ENCODE measurements at regions not wholly inside any gene's neighbourhood (a gene's known extent, or its start where the extent isn't known, plus 50 kb on each side); places are given as distances from the start of the nearest gene placed in this dataset.

DNA sequence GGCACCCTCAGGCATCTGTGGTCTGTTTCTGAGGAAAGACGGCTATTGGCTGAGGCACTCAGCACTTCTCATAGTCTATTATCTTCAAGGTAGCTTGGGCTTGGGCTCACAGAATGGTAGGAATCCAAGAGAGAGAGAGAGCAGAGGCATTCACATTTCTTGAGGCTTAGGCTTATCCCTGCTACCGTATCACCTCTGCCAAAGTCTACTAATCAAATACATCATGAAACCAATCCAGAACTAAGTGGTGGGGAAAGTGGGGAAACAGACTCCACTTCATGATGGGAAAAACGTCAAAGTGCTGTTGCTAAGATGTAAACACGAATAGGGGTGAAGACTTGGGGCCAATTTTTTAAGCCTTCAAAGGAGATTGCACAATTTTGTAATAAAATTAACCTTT is 271.1 kb upstream of the SEMA3D start:
- no peak for ATAC-seq
- no peaks in the 10 kb centered on the region for H3K36me3 ChIP-seq
- H3K4me1 ChIP-seq: no peaks in the 10 kb centered on the region
- no peaks in the 10 kb centered on the region for H3K27me3 ChIP-seq
- no peak for DNase-seq
- intact Hi-C loops (cut with DNase I): no loop called here
- TF ChIP-seq POLR2A (IDR thresholded peaks at IDR 0.05): no peak
- TF ChIP-seq, protein P1, sequence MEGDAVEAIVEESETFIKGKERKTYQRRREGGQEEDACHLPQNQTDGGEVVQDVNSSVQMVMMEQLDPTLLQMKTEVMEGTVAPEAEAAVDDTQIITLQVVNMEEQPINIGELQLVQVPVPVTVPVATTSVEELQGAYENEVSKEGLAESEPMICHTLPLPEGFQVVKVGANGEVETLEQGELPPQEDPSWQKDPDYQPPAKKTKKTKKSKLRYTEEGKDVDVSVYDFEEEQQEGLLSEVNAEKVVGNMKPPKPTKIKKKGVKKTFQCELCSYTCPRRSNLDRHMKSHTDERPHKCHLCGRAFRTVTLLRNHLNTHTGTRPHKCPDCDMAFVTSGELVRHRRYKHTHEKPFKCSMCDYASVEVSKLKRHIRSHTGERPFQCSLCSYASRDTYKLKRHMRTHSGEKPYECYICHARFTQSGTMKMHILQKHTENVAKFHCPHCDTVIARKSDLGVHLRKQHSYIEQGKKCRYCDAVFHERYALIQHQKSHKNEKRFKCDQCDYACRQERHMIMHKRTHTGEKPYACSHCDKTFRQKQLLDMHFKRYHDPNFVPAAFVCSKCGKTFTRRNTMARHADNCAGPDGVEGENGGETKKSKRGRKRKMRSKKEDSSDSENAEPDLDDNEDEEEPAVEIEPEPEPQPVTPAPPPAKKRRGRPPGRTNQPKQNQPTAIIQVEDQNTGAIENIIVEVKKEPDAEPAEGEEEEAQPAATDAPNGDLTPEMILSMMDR (IDR thresholded peaks at IDR 0.05): no peak
- WGBS, 4 donors: 54 to 67% (median 61%) methylated on average over 4 of the region's 4 CpGs
- H3K9me3 ChIP-seq: no peaks in the 10 kb centered on the region
- no peak overlapping the region for H3K27ac ChIP-seq
- H3K4me3 ChIP-seq: no peak overlapping the region

DNA sequence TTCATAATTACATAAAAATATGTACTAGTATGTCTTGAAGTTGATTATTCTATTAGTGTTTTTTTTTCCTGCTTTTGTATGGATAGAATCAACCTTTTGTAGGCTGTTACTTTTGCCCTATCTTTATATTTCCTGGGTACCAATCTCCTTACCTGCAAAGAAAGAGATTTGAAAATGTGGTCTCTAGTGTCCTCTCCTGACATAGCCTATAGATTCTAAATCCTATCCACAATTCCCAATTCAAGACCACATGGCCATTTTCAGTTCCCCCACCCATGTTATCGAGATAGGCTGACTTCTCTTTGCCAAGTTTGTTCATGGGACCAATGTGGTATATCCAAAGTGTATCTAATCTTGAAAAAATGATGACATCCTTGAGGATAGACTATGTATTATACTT is 269.4 kb upstream of the SEMA3D start:
- H3K27me3 ChIP-seq: no peaks in the 10 kb centered on the region
- WGBS, 4 donors: 73 to 91% (median 82%) methylated on average over 1 of the region's 1 CpG
- ATAC-seq (no peak), DNase-seq (no peak)
- H3K27ac ChIP-seq: no peak overlapping the region
- TF ChIP-seq, protein P1 (IDR thresholded peaks at IDR 0.05): no peak
- TF ChIP-seq POLR2A (IDR thresholded peaks at IDR 0.05): no peak
- no peaks in the 10 kb centered on the region for H3K9me3 ChIP-seq
- intact Hi-C loops (cut with DNase I): no loop called here
- no peak overlapping the region for H3K4me3 ChIP-seq
- no peaks in the 10 kb centered on the region for H3K36me3 ChIP-seq
- H3K4me1 ChIP-seq: no peaks in the 10 kb centered on the region

DNA sequence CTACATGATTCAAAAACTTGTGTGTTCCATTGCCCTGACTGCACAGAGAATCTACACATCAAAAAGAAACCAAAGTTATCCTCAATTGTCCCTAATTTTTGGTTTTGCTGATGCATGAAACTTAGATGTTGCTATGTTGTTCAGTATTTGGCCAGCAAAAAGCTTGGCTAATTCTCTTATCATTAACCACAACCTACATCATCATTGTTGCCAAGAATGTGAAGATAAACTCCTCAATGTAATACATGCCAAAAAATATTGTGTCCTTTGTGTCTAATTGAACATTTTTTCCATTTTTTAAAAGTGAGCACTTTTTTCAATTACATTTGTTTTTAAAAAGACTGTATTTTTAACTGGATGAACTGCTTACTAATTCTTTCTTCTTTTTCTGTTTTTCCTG is 268.0 kb upstream of the SEMA3D start:
- Histone ChIP-seq H3K36me3 (no peaks in the 10 kb centered on the region), H3K4me3 (no peak overlapping the region), H3K9me3 (no peaks in the 10 kb centered on the region), H3K4me1 (no peaks in the 10 kb centered on the region), H3K27me3 (no peaks in the 10 kb centered on the region), H3K27ac (no peak overlapping the region)
- intact Hi-C loops (cut with DNase I): no loop called here
- DNase-seq: no peak
- ATAC-seq: no peak
- TF ChIP-seq POLR2A (IDR thresholded peaks at IDR 0.05): no peak
- TF ChIP-seq, protein P1 (IDR thresholded peaks at IDR 0.05): no peak

DNA sequence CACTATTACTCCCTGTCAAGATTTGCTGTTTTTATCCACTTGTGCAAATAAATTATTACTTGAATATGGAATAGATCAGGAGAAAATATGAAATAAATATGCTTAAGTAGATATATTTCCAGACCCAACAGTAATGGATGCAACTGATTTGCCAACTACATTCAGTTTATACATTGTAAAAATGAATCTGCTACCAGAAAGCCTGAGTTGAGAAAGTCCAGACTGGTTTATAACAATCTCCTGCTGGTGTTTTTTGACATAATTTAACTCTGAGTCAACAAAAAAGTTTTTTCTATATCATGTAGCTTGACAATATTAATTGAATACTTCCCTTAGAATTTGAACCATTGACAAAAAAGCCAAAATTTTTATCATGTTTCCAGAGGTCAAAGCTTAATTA is 265.8 kb upstream of the SEMA3D start:
- ATAC-seq: no peak
- TF ChIP-seq, protein P1 (IDR thresholded peaks at IDR 0.05): no peak
- TF ChIP-seq POLR2A (IDR thresholded peaks at IDR 0.05): no peak
- DNase-seq: no peak
- no peaks in the 10 kb centered on the region for H3K4me1 ChIP-seq
- no peaks in the 10 kb centered on the region for H3K36me3 ChIP-seq
- H3K4me3 ChIP-seq: no peak overlapping the region
- H3K27ac ChIP-seq: no peak overlapping the region
- intact Hi-C loops (cut with DNase I): no loop called here
- H3K9me3 ChIP-seq: no peaks in the 10 kb centered on the region
- H3K27me3 ChIP-seq: no peaks in the 10 kb centered on the region

Data from heart left ventricle (tissue), 16 donors.